ENCODE measurements at regions not wholly inside any gene's neighbourhood (a gene's known extent, or its start where the extent isn't known, plus 50 kb on each side); places are given as distances from the start of the nearest gene placed in this dataset.
"Not testable (repeated sequence)": the region's sequence is repeated elsewhere in the genome, so short reads cannot be mapped to it uniquely, and the experiment has no call there.

DNA sequence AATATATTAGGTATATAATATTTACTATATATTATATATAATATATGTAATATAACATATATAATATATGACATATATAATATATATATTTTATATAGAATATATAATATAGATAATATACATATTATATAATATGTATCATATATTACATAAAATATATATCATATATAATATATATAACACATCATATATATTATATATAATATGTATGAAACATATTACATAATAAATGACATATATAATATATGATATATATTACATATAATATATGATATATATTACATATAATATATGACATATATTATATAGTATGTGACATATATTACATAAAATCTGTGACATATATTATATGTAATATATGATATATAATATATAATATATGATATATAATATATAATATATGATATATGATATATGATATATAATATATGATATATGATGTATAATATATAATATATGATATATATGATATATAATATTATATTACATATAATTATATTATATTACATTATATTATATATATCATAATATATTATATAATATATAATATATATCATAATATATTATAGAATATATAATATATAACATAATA lies 119.5 kb upstream of the RIMBP3 start:
- Mint-ChIP-seq H3K9me3 (peaks cover 4 to 7% of the 10 kb centered on the region in 2 donors), H3K4me3 (no peak overlapping the region), H3K27me3 (no peaks in the 10 kb centered on the region), H3K27ac (no peak overlapping the region), H3K4me1 (no peaks in the 10 kb centered on the region)
- no peak for ATAC-seq
- DNase-seq = no peak

DNA sequence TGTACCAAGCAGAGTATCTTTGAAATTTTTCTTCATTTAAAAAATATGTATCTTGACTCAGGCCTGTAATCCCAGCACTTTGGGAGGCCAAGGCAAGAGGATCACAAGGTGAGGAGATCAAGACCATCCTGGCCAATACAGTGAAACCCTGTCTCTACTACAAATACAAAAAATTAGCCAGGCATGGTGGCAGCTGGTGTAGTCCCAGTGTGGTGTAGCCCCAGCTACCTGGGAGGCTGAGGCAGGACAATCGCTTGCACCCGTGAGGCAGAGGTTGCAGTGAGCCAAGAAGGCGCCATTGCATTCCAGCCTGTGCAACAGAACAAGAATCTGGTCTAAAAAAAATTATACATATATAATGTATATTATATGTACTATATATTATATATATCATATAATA lies 118.7 kb upstream of the RIMBP3 start:
- not testable (repeated sequence) for H3K27ac Mint-ChIP-seq, H3K9me3 Mint-ChIP-seq, H3K27me3 Mint-ChIP-seq, H3K4me3 Mint-ChIP-seq, H3K4me1 Mint-ChIP-seq
- peak; percentile 33 to 78 for DNase-seq
- ATAC-seq = peak; percentile 87
